OCI-LY1 (cell line): ENCODE measurements at regions not wholly inside any gene's neighbourhood (a gene's known extent, or its start where the extent isn't known, plus 50 kb on each side); places are given as distances from the start of the nearest gene placed in this dataset.

ENCODE experiments used
- CTCF ChIP-seq: fragments of 200-600 bp; sonication (generic), shearing (Covaris generic); IDR thresholded peaks from 2 replicates; pipeline ENCODE4 v1.5.1; 2017; ENCODE audit warnings: mild to moderate bottlenecking, antibody characterized with exemption, low read length, moderate library complexity, mixed read lengths
- EZH2 ChIP-seq: fragments of 200-600 bp; sonication (generic), shearing (Covaris generic); IDR thresholded peaks from 2 replicates; pipeline ENCODE4 v1.8.0; 2017; ENCODE audit warnings: borderline replicate concordance, mixed run types, mild to moderate bottlenecking, antibody characterized with exemption, low read length, moderate library complexity, mixed read lengths

GRCh38 chr2:66814916-66815315, 380.0 kb downstream of the MEIS1 start:
- TF ChIP-seq CTCF (no peak), EZH2 (no peak)
